Activated gamma-delta T cell treated with Interleukin-2 at 50 U/mL for 16 hours (primary cell): ENCODE measurements at regions not wholly inside any gene's neighbourhood (a gene's known extent, or its start where the extent isn't known, plus 50 kb on each side); places are given as distances from the start of the nearest gene placed in this dataset.
"Not testable (repeated sequence)": the region's sequence is repeated elsewhere in the genome, so short reads cannot be mapped to it uniquely, and the experiment has no call there.

Experiments used
- DNase-seq: peaks from one replicate; pipeline ENCODE4 v3.0.0-alpha.2; 2020

DNA sequence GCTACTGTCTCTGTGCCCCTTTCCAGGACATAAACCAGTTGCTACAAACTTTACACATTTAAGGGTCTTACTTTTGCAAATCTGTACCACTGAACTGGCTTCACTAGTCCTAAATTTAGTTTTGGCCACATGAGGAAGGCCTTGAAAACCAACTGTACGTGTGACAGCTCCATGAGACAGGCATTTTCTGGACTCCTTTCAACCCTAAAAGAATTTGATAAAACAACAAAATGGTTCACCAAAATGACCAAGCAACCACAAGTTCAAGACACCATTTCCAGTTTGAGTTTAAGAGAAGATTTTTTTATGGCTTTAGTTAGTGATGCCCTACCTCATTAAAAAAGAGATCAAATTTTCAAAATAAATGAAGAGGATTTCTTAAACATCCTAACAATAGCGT lies 246.4 kb downstream of the ZNF674 start:
- DNase-seq, result no peak

DNA sequence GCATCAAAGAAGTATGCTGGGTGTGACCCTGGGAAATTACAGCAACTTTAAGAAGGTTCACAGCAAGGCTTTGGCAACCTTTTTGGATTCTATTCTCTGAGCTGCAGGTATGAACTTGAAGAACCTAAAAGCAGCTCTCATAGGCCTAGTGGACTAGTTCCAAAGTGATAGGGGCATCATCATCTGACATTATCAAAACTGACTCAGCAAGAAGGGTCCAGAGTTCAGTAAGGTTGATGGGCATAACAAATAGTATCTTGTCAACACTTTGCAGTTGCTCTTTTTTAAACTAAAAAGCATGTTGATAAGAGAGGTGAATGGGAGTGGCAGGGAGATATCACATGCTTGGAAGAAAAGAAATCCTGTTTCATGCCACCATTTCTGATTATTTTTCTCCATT lies 249.3 kb downstream of the ZNF674 start:
- no peak for DNase-seq

DNA sequence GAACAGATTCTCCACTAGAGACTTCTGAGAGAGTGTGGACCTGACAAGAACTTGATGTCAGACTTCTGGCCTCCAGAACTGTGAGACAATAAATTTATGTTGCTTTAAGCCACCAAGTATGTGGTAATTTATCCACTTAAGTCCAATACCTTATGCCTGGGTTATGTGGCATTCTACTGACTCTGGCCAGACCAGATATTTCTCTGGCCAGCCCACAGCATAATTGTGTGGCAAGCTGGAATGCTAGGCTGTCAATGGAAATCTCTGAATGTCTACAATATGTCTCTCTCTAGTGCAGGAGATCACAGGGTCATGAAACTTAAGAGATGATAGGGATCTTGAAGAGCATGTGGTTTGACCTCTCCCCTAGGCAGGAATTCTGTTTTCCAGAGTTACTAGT lies 251.0 kb downstream of the ZNF674 start:
- no peak for DNase-seq

DNA sequence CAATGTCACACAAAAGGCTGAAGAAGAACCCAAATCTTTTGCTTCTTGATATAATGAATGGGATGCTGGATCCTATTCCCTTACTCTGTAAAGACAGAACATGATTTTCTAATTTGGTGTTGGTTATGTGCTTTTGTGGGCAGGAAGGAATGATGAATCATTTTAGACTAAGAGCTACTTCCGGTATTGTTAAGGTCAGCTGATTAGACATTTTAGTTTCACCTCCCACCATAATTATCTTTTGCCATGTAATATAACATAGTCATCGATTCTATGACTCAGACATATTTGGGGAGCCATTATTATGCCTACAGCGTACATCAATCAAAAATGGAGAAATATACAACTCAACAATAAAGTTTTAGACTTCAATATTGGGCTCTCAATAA lies 265.3 kb downstream of the ZNF674 start:
- DNase-seq, result no peak

DNA sequence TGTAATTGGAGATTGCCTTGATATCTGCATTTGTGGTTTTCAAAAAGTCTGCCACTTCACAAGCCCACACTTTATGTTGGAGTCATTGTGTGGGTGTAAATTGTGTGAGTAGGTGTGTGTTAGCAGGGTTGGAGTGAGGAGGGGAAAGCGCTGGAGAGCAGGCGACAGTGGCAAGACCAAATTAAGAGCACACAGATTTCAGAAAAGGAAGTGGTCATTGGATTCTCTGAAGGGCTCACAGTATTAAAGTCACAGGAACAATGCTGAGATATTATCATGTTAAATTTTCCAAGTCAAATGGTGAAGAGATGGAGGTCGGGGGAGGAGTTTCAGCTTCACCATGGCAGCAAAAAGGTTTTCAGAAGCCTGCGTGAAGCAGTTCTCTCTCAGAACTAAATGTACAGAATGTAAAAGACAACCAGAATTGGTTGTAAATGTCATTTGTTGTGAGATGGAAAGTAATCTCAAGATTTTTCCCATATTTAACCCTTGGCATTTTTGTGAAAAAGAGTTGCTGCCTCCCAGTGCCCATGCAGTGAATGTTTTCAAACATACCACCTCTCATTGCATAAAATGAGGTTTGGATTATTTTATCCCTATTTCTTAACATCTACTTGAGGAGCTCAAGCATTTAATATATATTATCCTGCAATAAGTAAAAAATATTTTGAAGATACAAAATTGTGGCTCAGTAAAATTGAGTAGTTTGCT lies 265.9 kb downstream of the ZNF674 start:
- DNase-seq, result no peak

DNA sequence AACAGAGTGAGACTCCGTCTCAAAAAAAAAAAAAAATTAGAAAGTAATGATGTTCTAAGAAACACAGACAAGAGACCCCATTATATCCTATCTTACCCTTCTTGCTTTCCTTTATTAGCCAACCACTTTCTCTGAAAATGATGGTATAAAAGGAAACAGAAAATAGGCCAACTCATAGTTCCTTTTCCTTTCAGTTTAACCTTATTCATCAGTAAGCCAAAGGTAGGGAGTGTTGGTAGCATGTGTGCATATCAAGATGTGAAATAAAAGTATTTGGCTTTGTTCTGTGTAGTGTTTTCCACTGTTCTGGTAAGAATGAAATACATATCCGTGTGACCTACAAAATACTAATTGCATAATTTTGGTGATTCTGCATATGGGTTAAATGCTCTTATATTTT lies 266.6 kb downstream of the ZNF674 start:
- DNase-seq, result no peak

DNA sequence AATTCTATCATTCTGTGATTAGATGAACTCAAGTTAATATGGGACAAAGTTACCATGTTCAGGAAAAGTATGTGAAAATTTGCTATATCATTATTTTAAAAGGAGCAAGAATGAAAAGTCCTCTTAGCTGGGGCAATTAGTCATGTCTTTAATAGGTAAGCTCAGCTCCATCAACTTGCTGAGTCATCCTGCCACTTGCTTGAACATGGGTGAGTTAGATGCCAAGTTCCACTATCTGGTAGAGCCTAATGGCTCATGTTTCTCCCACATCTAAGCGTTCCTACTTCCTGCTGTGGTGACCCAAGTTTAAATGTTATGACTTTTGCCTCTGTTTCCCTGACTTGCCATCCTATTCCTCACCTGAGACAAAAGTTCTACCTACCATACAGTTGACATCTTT lies 276.8 kb downstream of the ZNF674 start:
- no peak for DNase-seq

DNA sequence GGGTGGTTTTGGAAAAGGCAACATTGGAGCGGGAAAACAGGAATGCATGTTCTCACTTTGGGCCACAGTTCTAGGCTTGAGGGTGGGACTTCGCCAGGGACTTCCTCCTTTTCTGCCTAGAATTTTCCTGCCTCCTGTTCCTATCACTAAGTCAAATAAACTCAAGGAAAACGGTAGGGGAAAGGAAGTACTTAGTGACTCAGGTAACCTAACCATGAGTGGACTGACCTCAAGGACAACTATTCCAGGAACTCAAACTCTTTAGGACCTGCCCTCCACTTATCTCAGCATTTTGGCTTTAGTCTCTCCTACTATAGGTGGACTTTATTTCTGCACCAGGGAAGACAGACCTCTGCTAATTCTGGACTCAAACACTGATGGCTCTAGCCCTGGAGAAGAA lies 281.7 kb downstream of the ZNF674 start:
- DNase-seq, result no peak

DNA sequence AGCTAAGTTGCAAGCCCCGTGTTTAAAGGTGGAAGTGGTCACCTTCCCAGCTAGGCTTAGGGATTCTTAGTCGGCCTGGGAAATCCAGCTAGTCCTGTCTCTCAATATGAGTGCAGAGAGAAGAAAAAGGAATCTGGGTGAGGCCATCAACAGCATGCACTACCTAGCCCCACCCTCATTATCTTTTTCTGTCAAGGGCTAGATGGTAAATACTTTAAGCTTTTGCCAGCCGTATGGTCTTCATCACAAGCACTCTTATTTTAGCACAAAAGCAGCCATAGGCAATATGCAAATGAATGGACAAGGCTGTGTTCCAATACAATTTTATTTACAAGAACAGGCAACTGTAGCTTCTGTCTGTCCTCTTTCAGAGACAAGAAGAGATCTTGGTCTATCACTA lies 282.9 kb downstream of the ZNF674 start:
- DNase-seq, result no peak

DNA sequence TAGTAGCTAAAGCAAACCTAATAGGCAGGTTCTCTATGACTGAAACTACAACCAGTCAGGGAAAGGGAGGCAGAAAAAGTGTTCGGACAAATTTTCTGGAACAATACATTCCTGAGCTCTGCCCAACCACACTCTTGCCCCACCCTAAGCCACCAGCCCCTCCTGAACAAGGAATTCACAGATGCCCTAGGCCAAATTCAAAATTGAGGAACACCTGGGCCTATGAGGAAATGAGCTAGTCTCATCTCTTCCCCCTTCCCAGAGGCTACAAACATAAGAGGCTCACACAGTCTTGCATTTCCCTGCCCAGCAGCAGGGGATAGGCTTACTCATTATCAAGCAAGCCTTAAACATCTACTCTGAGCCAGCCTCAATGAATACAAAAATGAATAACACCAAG lies 284.7 kb downstream of the ZNF674 start:
- no peak for DNase-seq

DNA sequence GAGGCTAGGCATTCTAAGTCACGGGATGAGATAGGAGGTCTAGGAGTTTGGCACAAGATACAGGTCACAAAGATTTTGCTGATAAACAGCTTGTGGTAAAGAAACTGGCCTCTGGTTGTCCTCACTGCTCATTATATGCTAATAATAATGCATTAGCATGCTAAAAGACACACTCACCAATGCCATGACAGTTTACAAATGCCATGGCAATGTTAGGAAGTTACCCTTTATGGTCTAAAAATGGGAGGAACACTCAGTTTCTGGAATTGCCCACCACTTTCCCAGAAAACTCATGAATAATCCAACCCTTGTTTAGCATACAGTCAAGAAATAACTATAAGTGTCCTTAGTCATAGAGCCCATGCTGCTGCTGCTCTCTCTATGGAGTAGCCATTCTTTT lies 286.9 kb downstream of the ZNF674 start:
- no peak for DNase-seq

DNA sequence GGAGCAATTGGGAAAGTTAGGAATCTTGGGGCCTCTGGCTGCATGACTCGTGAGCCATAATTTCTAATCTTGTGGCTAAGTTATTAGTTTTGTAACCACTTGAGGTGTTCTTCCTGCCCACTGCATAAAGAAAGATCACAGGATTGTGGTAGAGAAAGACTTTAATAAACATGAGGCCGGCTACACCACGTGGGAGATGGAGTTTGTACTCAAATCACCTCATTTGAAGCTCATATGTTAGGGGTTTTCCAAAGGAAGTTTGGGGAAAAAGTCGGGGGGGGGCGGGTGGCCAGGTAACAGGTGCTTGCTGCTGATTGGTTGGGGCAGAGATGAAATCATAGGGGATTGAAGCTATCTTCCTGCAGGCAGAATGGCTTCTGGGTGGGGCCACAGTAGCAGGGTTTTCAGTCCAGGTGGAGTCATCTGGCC lies 287.8 kb downstream of the ZNF674 start:
- DNase-seq, result no peak

DNA sequence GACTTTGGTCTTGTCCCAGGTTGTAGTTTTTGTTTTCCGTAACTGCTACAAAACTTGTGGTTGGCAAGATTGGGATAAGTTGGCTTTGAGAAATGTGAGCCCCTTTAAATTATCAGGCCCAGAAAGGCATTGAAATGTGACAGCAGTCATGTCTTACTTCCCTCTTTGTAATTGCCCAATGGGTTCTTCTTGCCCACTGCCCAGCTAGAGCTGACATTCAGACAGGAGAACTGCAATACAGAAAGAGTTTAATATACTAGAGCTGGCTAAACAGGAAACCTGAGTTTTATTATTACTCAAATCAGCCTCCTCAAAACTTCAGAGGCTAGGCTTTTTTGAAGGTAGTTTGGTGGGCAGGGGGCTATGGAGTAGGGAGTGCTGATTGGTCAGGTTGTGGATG lies 288.3 kb downstream of the ZNF674 start:
- no peak for DNase-seq

DNA sequence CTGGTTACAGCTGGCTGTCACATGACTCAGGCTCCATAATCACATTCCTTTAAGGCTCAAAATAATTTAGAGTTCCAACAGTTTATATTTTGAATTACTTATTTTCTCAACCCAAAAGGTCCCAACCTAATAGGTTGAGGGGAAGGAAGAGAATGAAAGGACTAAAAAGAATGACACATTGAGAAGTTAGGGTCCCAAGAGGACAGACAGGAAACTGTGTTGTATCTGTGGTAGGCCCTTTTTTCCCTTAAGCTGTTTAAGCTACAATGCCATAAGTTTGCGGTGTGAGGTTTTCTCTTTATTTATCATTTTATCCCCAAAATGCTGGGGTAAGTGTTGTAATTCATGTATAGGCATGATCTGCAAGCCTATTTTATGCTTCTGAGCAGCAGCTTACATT lies 290.2 kb downstream of the ZNF674 start:
- no peak for DNase-seq

DNA sequence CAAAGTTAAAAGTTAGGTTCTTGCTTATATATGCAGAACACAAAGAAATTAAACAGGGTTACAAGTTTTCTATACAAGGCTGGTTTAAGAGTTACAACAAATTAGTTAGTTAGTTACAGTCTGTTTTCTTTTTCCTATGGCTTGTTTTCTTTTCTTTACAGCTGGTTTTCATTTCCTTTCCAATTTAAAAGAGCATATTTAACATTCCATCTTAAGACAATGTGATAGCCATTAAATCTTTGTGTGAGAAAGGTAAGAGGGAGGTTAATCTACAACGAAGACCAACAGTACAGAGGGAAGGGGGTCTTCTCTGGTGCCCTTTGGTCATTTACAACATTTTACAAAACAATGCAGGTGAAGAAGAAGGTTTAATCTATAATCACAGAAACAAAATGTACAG lies 290.6 kb downstream of the ZNF674 start:
- no peak for DNase-seq

DNA sequence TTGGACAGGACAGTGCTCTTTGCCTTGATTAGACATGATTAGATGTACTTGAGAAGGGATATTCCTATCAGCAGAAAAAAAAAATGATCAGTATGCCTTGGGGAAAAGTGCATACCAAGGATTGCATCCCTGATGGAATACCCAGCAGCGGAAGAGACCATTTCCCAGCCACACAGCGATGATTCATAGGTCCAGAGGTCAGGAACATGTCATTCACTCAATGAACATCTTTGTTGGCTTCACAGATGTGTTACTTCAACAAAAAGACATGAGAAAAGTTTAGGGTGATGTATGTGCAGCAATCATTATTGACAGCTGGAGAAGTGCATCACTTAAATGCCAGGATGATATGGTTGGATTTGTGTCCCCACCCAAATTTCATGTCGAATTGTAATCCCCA lies 293.5 kb downstream of the ZNF674 start:
- DNase-seq, result no peak

DNA sequence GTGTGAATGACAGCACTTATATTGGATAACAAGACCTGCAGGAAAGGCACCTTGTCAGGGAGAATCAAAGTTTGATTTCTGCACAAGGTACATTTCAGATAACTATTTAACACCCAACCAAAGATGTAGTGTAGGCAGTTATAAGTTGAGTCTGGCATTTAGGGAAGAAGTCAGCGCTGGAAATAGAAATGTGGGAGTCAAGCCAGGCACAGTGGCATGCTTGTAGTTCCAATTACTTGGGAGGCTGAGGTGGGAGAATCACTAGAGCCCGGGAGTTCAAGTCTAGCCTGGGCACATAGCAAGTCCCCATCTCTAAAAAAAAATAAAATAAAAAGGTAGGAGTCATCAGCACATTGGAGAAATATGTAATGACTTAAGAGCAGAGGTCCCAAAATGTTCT lies 295.1 kb downstream of the ZNF674 start:
- DNase-seq, result no peak

DNA sequence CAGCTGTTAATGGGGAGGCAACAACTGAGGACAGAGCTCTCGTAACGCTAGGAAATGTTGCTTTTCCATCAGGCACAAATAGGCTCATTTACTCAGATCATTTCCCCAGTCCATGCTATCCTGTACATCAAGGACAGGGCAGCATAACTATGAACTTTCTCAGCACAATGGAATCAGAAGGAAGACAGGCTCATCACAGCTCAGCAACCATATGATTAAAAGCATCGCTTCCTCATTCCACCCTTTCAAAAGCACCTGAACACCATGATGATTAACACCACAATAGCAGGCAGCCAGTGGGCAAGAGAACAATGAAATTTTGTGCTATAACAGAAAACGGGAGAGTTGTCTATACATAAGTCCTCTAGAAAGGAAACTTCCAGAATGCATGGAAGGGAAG lies 297.8 kb downstream of the ZNF674 start:
- no peak for DNase-seq

DNA sequence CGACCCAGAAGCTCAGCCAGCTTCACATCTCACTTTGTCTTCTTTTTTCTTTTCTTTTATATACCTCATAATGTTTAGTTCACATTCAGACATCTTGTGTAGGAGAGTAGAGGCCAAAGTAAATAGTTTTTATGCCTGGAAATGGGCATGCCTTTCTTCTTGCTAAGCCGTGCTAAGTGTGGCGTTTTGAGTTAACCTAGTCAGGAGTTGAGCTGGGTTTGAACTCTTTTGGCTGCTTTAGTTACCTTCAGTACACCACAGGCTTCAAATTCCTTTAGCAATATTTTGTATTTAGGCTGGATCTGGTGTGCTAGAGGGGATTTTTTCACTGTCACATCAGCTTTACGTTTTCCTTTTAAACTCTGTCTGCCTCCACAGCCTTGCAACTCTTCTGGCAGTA lies 300.8 kb downstream of the ZNF674 start:
- no peak for DNase-seq

DNA sequence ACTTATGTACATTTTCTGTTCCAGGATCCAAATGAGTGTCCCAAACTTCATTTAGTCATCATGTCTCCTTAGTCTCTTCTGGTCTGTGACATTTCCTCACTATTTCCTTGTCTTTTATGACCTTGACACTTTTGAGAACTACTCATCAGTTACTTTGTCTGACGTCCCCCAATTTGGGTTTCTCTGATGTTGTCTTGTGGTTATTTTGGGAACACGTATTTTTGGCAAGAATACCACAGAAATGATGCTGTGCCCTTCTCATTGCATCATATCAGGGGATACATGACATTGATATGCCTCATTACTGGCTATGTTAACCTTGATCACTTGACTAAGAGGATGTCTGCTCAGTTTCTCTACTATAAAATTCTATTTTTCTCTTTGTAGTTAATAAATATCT lies 308.8 kb downstream of the ZNF674 start:
- DNase-seq, result no peak

DNA sequence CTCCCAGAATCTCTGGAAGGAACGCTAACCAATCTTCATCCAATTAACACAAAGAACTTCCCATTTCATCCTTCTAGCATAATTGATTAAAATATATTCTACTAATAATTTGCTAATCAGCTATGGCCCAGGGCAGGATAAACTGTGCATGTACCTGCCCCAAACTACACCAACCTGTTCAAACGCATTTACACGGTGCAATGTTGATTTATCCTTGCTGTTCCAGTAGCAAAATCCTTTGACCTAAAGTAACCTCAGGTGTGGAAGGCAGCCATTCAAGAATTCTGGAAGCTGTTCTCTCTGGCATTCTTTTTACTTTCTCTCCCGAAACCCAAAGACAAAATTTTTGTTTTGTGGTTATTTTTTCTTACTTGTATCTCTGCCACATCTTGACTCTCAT lies 309.4 kb downstream of the ZNF674 start:
- DNase-seq, result no peak

DNA sequence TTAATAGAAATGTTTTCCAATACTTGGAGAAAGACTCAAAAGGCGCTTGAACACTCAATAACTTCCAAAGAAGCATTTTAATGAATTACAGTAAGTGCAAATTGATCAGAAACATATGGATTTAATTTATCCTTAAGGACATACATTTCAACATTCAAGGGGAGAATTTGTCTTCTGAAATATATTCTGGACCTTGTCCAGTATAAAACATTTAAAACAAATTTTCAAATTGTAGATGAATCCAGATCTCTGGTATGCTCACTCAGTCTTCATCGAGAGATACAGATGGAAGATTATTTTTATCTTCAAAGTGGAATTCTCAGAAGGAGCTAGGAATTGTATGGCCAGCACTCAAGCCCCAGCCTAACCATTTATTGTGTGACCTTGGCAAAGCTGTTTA lies 310.4 kb downstream of the ZNF674 start:
- no peak for DNase-seq

DNA sequence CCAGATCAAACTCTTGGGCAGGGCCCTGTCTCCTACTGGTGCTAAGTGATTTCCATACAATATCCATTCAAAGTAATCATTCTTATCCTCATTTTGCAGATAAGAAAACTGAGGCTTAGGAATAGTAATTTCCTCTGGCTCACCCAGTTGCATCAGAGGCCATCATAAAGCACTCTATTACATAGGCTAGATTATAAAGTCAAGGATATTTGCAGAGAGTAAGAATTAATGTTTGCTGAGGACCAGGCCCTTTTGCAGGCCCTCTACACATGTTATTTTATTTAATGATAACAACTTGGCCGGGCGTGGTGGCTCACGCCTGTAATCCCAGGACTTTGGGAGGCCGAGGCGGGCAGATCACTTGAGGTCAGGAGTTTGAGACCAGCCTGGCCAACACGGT lies 316.8 kb downstream of the ZNF674 start:
- no peak for DNase-seq

DNA sequence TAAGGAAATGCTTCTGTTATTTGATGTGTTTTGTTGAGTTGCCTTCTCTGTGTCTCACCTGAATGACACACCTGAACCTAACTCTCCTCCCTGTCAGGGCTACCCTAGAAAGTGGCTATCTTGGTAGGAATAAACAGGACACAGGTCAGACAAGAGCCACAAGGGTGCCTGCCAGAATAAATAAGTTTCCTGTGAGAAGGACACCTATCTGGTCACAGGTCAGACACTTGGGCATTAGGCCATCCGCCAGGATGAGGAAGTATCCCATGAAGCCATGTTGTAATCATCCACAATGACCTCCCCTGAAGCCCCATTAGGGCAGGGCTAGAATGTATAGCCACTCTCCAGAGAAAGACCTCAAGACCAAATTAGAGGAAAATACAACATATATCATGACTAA lies 318.8 kb downstream of the ZNF674 start:
- DNase-seq, result no peak

DNA sequence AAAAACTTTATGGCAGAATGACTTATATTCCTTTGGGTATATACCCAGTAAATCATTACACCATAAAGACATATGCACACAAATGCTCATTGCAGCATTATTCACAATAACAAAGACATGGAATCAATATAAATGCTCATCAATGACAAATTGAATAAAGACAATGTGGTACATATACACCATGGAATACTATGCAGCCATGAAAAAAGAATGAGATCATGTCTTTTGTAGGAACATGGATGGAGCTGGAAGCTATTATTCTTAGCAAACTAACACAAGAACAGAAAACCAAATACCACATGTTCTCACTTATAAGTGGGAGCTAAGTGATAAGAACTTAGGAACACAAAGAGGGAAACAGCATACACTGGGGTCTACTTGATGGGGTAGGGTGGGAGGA lies 321.7 kb downstream of the ZNF674 start:
- DNase-seq, result not testable (repeated sequence)

DNA sequence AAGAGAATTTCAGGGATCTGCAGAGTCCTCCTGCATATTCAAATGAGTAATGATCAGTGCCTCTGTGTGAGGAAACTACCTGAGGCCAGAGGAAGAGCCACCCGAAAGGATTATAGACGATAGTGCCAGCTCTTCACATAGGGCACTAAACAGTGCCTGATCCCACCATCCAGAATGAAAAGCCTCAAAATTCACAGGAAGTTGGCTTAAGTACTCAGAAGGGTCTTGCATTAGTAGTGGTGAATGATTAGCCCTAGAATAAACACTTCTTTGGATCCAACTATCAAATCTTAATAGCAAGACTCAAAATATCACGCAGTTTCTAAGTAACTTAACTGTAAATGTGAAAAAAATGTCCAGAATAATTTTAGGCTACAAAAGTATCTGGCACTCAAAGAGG lies 324.4 kb downstream of the ZNF674 start:
- DNase-seq, result no peak
